ENCODE measurements at regions not wholly inside any gene's neighbourhood (a gene's known extent, or its start where the extent isn't known, plus 50 kb on each side); places are given as distances from the start of the nearest gene placed in this dataset.
"Not testable (repeated sequence)": the region's sequence is repeated elsewhere in the genome, so short reads cannot be mapped to it uniquely, and the experiment has no call there.

GRCh38 chrX:13518126-13518525 is 51.3 kb upstream of the EGFL6 start:
- DNase-seq (ENCODE audit: low read depth in 2 of 2) = no peak

DNA sequence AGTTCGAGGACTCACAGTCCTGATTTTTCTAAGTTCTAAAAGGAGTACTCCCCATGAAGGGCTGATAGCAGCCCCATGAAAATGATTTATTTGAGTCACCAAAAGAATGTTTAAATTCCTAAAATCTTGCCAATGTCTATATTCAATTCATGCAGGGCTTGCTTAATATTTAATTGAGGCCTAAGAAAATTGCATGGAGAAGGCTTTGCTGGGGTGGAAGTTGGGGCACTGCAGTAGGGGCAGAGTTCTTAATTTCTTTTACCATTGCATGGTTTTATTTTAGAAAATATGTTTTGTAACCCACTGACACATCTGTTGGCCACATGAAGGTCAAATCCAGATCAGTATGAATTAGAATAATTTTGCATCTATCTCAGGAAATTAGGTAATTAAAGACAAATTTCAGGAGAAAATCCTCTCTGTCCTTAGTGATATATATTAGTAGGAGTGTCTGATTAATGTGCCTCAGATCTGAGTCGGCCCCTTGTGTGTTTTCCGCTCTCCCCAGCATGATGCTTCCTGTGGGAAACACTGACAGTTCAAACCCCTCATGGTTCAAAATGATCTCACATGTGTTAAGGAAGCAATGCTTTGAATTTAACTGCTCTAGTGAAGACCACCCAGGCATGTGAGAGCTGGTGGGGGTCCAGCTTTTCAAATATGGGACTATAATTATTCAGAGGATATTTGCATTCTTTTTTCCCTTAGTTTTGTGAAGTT is 54.0 kb upstream of the EGFL6 start:
- DNase-seq (ENCODE audit: low read depth in 2 of 2) = peak; percentile 64 to 65

- DNase-seq (ENCODE audit: low read depth in 2 of 2) = no peak
Observed at GRCh38 chrX:13511944-13512330, 57.5 kb upstream of the EGFL6 start.

DNA sequence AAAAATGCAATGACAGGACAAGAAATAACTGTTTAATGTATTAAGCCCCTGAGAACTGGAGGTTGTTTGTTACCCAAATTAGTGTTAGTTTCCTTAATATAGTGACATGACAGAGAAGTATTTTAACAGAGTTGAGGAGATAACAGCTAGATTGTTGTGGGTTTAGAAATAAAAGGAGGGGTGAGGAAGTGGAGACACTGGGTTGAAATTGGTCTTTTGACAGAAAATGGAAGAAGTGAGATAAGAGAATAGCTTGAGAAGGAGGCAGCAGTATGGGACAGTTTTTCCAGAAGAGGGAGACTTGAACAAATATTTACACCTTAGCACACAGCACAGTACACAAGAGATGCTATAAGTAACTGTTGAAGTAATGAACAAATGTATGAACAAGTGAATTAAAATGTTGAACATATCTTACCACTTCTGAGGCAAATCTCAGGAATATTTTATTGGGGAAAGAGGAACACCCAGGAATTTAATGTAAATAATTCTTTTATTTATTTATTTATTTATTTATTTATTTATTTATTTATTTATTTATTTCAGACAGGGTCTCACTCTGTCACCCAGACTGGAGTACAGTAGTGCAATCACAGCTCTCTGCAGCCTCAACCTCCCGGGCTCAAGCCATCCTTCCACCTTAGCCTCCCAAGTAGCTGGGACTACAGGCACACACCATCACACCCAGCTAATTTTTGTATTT is 58.0 kb upstream of the EGFL6 start:
- no peak for DNase-seq (ENCODE audit: low read depth in 2 of 2)

DNA sequence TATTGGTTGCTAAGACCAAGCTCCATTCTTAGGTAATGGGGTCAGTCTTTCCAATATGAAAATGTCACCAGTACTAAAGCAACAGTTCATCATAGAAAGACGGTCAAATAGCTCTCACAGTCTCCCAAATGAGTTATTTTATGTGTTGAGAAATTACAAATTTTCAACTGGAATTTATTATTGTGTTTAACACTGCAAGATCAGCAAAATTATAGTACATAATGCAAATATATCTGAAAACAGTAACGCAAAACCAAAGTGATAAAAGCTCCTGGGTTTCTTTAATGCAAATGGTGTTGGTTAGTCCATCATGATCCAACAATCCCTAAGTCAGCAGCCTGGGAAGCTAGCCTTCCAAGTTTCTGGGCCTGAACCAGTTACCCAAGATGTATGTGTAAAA is 61.5 kb upstream of the EGFL6 start:
- no peak for DNase-seq (ENCODE audit: low read depth in 2 of 2)

GRCh38 chrX:13506574-13506973 is 62.8 kb upstream of the EGFL6 start:
- DNase-seq (ENCODE audit: low read depth in 2 of 2) = no peak

- DNase-seq (ENCODE audit: low read depth in 2 of 2) = no peak
Observed at GRCh38 chrX:13502590-13502989, 66.8 kb upstream of the EGFL6 start.

DNA sequence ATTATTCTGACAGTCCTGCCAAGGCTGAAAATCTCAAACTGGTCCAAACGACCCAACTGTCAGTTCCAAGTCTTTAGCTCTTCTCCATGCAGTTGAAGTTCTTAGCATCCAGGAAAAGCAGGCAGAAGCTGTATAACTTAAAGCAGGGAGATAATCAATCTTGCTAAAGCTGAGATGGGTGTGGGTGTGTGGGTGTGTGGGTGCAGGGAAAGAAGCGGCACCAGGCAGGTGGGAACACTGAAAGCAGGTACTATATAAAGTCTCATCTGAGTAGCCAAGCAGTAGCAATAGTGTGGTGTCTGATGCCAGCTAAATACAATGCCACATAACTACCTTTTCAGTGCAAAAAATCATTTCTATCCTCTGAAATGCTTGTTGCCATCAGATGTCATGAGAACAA is 69.7 kb upstream of the EGFL6 start:
- no peak for DNase-seq (ENCODE audit: low read depth in 2 of 2)

DNA sequence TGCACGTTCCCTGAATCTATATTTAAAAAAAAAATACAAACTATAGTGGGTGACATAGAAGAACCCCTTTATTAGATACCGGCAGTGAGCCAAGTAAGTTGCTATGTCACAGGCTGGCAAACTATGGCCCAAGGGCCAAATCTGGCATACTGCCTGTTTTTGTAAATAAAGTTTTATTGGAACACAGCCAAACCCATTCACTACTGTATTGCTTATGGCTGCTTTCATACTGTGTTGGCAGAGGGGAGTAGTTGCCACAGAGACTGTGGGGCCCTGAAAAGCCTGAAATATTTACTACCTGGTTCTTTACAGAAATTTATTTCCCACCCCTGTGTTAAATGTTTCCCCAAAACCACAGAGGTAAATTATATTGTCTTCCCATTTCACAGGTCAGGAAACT is 71.2 kb upstream of the EGFL6 start:
- no peak for DNase-seq (ENCODE audit: low read depth in 2 of 2)

GRCh38 chrX:13495232-13495631 is 74.2 kb upstream of the EGFL6 start:
- DNase-seq (ENCODE audit: low read depth in 2 of 2) = no peak

DNA sequence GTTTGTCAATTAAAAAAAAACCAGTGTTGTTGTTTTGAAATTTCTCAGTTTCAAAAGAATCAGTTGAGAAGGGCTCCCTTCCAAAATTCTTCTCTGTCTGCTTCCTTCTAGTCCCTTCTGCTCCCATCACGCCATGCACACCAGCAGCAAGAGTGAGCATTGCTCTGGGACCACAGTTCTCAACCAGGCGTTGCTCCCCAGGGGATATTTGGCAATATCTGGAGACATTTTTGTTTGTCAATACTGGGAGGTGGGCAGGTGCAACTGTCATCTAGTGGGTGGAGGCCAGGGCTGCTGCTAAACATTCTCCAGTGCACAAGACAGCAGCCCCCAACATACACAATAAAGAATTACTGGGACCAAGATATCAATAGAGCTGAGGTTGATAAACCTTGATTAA is 74.8 kb upstream of the EGFL6 start:
- DNase-seq (ENCODE audit: low read depth in 2 of 2) = no peak

DNA sequence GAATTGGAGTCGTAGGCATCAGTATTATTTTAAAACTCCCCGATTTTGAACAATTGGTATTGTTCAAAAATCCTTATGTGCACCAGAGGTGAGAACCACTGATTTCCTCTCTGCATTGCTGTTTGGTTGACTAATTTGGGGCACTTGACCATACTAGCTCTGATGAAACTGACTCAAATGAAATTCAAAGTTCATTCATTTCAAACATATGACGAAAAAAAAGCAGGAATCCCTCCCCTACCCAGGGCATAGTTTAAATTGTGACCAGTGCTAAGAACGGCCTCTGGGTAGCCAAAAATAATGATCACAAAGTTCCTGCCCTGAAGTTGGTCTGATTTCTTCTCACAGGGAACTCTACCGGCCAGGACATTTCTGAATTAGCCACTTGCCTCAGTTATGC is 75.7 kb upstream of the EGFL6 start:
- DNase-seq (ENCODE audit: low read depth in 2 of 2) = no peak

- DNase-seq (ENCODE audit: low read depth in 2 of 2) = no peak
Observed at GRCh38 chrX:13492286-13492685, 77.1 kb upstream of the EGFL6 start.

DNA sequence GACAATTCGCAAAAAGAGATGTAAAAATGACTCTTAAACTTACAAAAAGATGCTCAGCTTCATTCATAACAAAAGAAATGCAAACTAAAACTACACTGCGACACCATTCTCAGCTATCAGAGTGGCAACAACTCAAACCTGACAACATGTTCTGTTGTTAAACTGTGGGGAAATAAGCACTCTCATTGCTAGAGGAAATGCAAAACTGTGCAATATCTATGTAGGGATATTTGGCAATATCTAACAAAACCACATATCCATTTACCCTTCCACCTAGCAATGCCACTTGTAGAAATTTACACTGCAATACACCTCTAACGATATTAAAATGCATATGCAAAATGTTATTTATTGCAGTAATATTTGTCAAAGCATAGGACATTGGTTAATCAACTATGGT is 78.3 kb upstream of the EGFL6 start:
- no peak for DNase-seq (ENCODE audit: low read depth in 2 of 2)

- no peak for DNase-seq (ENCODE audit: low read depth in 2 of 2)
Observed at GRCh38 chrX:13489454-13489853, 79.9 kb upstream of the EGFL6 start.

DNA sequence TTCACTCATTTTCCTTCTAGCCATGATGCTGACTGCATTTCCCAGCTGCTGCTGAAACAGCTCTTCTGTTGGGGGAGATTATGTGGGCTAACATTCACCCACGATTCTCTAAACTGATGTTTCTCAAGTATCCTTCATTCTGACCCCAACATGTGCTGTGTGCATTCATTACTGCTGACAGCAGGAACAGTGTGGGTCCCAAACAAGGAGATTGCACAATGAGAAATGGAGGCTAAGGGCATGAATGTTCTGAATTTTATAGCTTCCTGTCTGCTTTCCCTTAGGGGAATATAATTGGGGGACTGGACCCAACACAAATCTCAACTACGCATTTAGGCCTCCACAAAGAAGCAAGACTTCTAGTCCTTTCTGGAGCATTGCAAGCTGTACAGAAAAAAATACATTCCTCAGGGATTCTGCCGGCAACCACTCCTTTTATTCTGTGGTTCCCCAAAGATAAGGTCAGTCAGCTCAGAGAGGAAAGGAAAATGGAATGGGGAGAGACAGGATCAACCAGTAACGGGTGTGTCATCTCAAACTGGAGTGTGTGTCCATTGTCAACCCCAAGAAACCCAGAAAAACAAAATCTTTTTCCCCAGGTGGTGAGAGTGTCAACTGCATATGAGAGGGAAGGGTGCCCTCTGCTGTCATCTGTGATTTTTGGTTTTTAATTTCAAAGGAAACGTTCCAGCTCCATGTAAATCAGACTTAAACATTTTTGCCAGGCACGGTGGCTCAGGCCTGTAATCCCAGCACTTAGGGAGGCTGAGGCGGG is 81.5 kb upstream of the EGFL6 start:
- DNase-seq (ENCODE audit: low read depth in 2 of 2) = peak; percentile 86 to 87

DNA sequence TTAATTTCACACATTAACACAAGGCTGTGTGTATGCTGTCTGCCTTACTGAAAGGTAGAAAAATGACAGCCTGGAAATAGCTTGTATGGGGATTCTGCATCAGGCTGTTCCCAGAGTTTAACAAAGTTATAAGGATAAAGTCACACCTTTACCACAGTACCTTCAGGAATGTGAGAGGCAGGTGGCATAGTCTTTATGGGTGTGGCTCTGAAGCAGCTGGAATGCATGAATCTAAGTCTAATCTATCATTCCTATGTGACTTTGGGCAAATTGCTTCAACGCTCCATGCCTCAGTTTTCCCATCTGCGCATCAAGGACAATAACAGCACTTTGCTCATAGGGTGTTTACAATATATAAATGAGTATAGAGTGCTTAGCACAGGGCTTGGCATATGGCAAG is 84.2 kb upstream of the EGFL6 start:
- no peak for DNase-seq (ENCODE audit: low read depth in 2 of 2)

- DNase-seq (ENCODE audit: low read depth in 2 of 2) = no peak
Observed at GRCh38 chrX:13483773-13484172, 85.6 kb upstream of the EGFL6 start.

GRCh38 chrX:13482746-13483541 is 86.5 kb upstream of the EGFL6 start:
- DNase-seq (ENCODE audit: low read depth in 2 of 2) = no peak

DNA sequence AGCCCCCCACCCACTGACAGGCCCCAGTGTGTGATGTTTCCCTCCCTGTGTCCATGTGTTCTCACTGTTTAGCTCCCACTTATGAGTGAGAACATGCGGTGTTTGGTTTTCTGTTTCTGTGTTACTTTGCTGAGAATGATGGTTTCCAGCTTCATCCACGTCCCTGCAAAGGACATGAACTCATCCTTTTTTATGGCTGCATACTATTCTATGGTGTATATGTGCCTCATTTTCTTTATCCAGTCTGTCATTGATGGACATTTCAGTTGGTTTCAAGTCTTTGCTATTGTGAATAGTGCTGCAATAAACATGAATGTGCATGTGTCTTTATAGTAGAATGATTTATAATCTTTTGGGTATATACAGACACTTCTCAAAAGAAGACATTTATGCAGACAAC is 88.6 kb upstream of the EGFL6 start:
- DNase-seq (ENCODE audit: low read depth in 2 of 2) = not testable (repeated sequence)

DNA sequence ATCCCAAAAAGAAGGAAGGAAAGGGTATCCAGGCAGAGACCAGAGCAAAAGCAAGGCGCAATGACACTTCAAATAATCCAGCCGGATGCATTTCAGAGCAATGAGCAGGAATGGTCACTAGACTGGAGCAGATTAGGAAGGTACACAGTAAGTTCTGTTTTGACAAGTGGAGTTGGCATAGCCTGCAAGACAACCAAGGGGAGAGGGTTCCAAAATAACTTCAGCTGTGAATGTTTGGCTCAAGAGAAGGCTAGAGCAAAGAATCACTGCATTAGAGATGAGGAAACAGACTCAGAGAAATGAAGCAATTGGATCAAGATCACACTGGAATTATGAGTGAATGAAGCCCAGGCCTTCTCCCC is 90.0 kb upstream of the EGFL6 start:
- no peak for DNase-seq (ENCODE audit: low read depth in 2 of 2)

All from fibroblast of skin of left quadriceps (primary cell).